ENCODE measurements at regions not wholly inside any gene's neighbourhood (a gene's known extent, or its start where the extent isn't known, plus 50 kb on each side); places are given as distances from the start of the nearest gene placed in this dataset.
A peak's percentile ranks its signal among the peaks of the same experiment; 100 is the strongest.
"Not testable (repeated sequence)": the region's sequence is repeated elsewhere in the genome, so short reads cannot be mapped to it uniquely, and the experiment has no call there.

DNA sequence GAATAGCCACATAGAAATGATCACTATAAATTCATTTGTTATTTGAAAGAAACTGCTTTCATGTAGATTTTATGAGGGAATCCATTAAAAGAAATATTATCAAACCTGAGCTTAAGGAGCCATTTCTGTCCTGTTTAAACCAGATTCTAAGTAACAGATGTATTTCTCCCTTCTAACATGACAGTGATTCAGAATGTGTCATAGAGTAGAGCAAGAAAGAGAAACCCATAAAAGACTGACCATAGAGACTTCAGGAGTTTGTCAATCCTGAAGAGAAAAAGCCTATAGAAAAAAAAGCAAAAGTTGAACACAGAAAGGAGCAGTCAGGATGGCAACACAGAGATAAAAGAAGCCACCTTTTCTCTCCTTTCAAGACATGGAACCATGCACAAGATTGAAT is 390.6 kb downstream of the PRIM2 start:
- in situ Hi-C loops (cut with HindIII; ENCODE audit: extremely low pct_ligation_motif_present, low pct_unique_long_range_greater_than_20kb); H3K79me2 ChIP-seq (ENCODE audit: insufficient read depth, low read length); CTCF ChIA-PET (ENCODE audit: low intra/inter-chr PET ratio, low total read pairs); H3K4me3 ChIP-seq (replicated peaks in 1 of 3; ENCODE audit: insufficient read depth in 1 of 3, low read depth in 2 of 3, low read length in 3 of 3); H3K9me3 ChIP-seq (ENCODE audit: low read length); H2AFZ ChIP-seq (ENCODE audit: low read length); H3K4me1 ChIP-seq (ENCODE audit: insufficient read depth, low read length); H3K9ac ChIP-seq (ENCODE audit: insufficient read depth, low read depth, low read length); BruUV-seq (replicated peaks); POLR2A ChIA-PET; FAIRE-seq; H3K4me2 ChIP-seq (ENCODE audit: low read depth, low read length); intact Hi-C loops (cut with micrococcal nuclease; ENCODE audit: unreplicated experiment); ATAC-seq; H3K36me3 ChIP-seq (replicated peaks in 1 of 2; ENCODE audit: control insufficient read depth in 1 of 2, insufficient read depth in 2 of 2, low read length in 2 of 2); DNase-seq (ENCODE audit: low spot score); H3K27me3 ChIP-seq (ENCODE audit: control insufficient read depth in 1 of 2, insufficient read depth in 2 of 2, low read length in 2 of 2); H3K27ac ChIP-seq (ENCODE audit: extremely low read length, insufficient read depth, low read length); H4K20me1 ChIP-seq (ENCODE audit: insufficient read depth, low read length): not testable (repeated sequence)

DNA sequence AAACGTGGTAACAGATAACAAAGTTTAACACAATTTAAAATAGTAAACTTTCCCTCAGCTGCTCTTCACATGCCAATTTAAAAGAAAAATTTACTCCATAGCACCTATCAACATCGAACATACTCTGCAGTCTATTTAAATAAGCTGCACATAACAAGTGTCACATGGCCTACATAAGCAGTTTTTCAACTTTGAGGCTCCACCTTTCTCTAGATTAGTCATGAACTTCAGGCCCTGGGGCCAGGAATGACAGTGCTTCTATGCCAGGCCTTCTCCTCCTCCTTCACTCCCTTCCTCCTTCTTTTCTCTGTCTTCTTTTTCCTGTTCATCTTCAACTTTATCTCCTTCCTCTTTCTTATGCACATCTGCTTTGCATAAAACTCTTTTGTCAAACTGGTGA is 405.1 kb downstream of the PRIM2 start:
- H3K79me2 ChIP-seq (ENCODE audit: insufficient read depth, low read length); BruUV-seq (replicated peaks); H3K4me3 ChIP-seq (replicated peaks in 1 of 3; ENCODE audit: insufficient read depth in 1 of 3, low read depth in 2 of 3, low read length in 3 of 3); H3K27ac ChIP-seq (ENCODE audit: extremely low read length, insufficient read depth, low read length); CTCF ChIA-PET (ENCODE audit: low intra/inter-chr PET ratio, low total read pairs); POLR2A ChIA-PET; H3K4me2 ChIP-seq (ENCODE audit: low read depth, low read length); FAIRE-seq; ATAC-seq; H3K9ac ChIP-seq (ENCODE audit: insufficient read depth, low read depth, low read length); DNase-seq (ENCODE audit: low spot score); H3K9me3 ChIP-seq (ENCODE audit: low read length); H2AFZ ChIP-seq (ENCODE audit: low read length); H4K20me1 ChIP-seq (ENCODE audit: insufficient read depth, low read length); H3K27me3 ChIP-seq (ENCODE audit: control insufficient read depth in 1 of 2, insufficient read depth in 2 of 2, low read length in 2 of 2); intact Hi-C loops (cut with micrococcal nuclease; ENCODE audit: unreplicated experiment); H3K4me1 ChIP-seq (ENCODE audit: insufficient read depth, low read length); in situ Hi-C loops (cut with HindIII; ENCODE audit: extremely low pct_ligation_motif_present, low pct_unique_long_range_greater_than_20kb); H3K36me3 ChIP-seq (replicated peaks in 1 of 2; ENCODE audit: control insufficient read depth in 1 of 2, insufficient read depth in 2 of 2, low read length in 2 of 2): not testable (repeated sequence)
- 0% methylated on average over 2 of the region's 2 CpGs for WGBS (ENCODE audit: low lambda C conversion rate)

DNA sequence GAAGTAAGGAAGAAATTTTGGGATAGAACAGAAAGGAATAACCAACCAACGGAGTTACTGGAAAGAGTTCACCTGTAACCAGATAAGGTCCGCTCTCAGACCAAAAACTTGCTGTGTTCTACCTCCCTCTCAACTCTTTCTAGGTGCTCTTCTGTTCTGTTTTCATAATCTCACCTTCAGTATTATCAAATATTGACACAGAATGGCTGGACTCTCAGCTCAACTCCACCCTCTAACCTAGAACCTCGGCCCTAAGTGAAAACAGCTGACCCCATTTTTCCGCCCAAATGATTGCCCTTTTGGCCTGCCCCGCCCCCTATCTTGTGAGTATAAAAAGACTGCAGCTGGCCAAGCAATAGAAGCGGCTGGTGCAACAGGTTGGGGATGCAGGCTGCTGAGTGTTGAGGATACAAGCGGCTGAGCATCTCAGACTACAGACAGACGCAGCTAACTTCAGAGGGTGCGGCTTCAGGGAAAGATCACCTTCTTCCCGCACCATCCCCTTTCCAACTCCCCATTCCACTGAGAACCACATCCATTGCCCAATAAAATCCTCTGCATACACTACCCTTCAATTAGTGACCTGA is 406.5 kb downstream of the PRIM2 start:
- H2AFZ ChIP-seq (ENCODE audit: low read length); H3K79me2 ChIP-seq (ENCODE audit: insufficient read depth, low read length); H3K9ac ChIP-seq (ENCODE audit: insufficient read depth, low read depth, low read length); H3K27ac ChIP-seq (ENCODE audit: extremely low read length, insufficient read depth, low read length); H3K4me1 ChIP-seq (ENCODE audit: insufficient read depth, low read length); in situ Hi-C loops (cut with HindIII; ENCODE audit: extremely low pct_ligation_motif_present, low pct_unique_long_range_greater_than_20kb); intact Hi-C loops (cut with micrococcal nuclease; ENCODE audit: unreplicated experiment); H3K4me3 ChIP-seq (replicated peaks in 1 of 3; ENCODE audit: insufficient read depth in 1 of 3, low read depth in 2 of 3, low read length in 3 of 3); H4K20me1 ChIP-seq (ENCODE audit: insufficient read depth, low read length); H3K9me3 ChIP-seq (ENCODE audit: low read length); POLR2A ChIA-PET; FAIRE-seq; H3K27me3 ChIP-seq (ENCODE audit: control insufficient read depth in 1 of 2, insufficient read depth in 2 of 2, low read length in 2 of 2); BruUV-seq (replicated peaks); H3K36me3 ChIP-seq (replicated peaks in 1 of 2; ENCODE audit: control insufficient read depth in 1 of 2, insufficient read depth in 2 of 2, low read length in 2 of 2); H3K4me2 ChIP-seq (ENCODE audit: low read depth, low read length); CTCF ChIA-PET (ENCODE audit: low intra/inter-chr PET ratio, low total read pairs): not testable (repeated sequence)
- 11% methylated on average over 10 of the region's 10 CpGs for WGBS (ENCODE audit: low lambda C conversion rate)
- peak; percentile 70 for ATAC-seq
- peak; percentile 12 for DNase-seq (ENCODE audit: low spot score)
- TF ChIP-seq, protein P1, sequence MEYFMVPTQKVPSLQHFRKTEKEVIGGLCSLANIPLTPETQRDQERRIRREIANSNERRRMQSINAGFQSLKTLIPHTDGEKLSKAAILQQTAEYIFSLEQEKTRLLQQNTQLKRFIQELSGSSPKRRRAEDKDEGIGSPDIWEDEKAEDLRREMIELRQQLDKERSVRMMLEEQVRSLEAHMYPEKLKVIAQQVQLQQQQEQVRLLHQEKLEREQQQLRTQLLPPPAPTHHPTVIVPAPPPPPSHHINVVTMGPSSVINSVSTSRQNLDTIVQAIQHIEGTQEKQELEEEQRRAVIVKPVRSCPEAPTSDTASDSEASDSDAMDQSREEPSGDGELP (IDR thresholded peaks at IDR 0.05; ENCODE audit: borderline replicate concordance, low read depth) = 0 out of 2 replicates have a peak, but pooled peaks have one; percentile 19
- TF ChIP-seq BCL6 (CRISPR knock-in tag; IDR thresholded peaks at IDR 0.05) = peak; percentile 53
- TF ChIP-seq HNF4A (CRISPR knock-in tag; IDR thresholded peaks at IDR 0.05) = 0 out of 2 replicates have a peak, but pooled peaks have one; percentile 18

DNA sequence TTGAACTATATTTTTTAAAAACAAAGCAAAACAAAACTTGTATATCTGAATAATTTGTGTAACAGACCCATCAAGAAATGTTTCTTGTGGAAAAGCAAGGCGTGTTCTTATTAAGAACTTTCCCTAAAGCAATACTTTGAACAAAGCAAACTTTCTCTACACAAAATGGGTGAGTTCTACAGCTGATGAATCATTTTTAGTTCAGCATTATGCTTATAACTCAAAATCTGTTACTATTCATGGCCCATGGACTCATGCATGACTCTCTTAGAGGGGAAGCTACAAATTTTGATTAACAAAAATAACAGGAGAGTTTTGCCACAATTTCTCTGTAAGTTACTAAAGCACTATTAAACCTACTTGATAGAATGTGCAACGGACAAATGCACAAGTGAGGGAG is 412.0 kb downstream of the PRIM2 start:
- in situ Hi-C loops (cut with HindIII; ENCODE audit: extremely low pct_ligation_motif_present, low pct_unique_long_range_greater_than_20kb) = not testable (repeated sequence)

More for the DNA sequence above, 412.0 kb downstream of the PRIM2 start:
- intact Hi-C loops (cut with micrococcal nuclease; ENCODE audit: unreplicated experiment); H3K4me2 ChIP-seq (ENCODE audit: low read depth, low read length); BruUV-seq (replicated peaks); H3K9me3 ChIP-seq (ENCODE audit: low read length); H3K9ac ChIP-seq (ENCODE audit: insufficient read depth, low read depth, low read length); CTCF ChIA-PET (ENCODE audit: low intra/inter-chr PET ratio, low total read pairs); H3K79me2 ChIP-seq (ENCODE audit: insufficient read depth, low read length); DNase-seq (ENCODE audit: low spot score); H3K27ac ChIP-seq (ENCODE audit: extremely low read length, insufficient read depth, low read length); H3K36me3 ChIP-seq (replicated peaks in 1 of 2; ENCODE audit: control insufficient read depth in 1 of 2, insufficient read depth in 2 of 2, low read length in 2 of 2); H3K27me3 ChIP-seq (ENCODE audit: control insufficient read depth in 1 of 2, insufficient read depth in 2 of 2, low read length in 2 of 2); H4K20me1 ChIP-seq (ENCODE audit: insufficient read depth, low read length); FAIRE-seq; POLR2A ChIA-PET; H2AFZ ChIP-seq (ENCODE audit: low read length); ATAC-seq; H3K4me1 ChIP-seq (ENCODE audit: insufficient read depth, low read length); H3K4me3 ChIP-seq (replicated peaks in 1 of 3; ENCODE audit: insufficient read depth in 1 of 3, low read depth in 2 of 3, low read length in 3 of 3): not testable (repeated sequence)
- 0% methylated on average over 2 of the region's 2 CpGs for WGBS (ENCODE audit: low lambda C conversion rate)

All from HepG2 (cell line).